ENCODE measurements at regions not wholly inside any gene's neighbourhood (a gene's known extent, or its start where the extent isn't known, plus 50 kb on each side); places are given as distances from the start of the nearest gene placed in this dataset.

DNA sequence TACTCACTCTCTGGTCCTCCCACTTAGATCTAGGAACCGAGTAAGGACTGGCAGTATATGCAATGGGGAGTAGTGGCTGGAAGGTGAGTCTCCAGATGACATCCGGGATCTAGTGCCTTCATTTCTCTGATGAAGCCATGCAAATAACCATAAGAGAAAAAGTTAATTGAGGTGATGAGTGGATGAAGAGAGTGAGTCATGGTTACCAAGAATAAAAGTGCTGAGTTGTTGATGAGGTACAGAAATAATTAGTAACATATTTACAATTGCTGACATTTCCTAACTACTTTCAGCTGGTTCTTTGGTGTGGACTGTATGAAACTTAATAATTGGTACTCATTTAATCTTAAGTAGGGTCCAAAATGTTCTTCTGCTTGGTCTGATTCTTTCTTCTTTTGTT lies 146.7 kb upstream of the PITX2 start:
- TF ChIP-seq ZNF274 (IDR thresholded peaks at IDR 0.05; ENCODE audit: low read depth, low read length), result no peak
- DNase-seq (ENCODE audit: low read depth, low spot score), result no peak
- no peak overlapping the region for H3K4me3 ChIP-seq (ENCODE audit: insufficient read length, low read depth)

DNA sequence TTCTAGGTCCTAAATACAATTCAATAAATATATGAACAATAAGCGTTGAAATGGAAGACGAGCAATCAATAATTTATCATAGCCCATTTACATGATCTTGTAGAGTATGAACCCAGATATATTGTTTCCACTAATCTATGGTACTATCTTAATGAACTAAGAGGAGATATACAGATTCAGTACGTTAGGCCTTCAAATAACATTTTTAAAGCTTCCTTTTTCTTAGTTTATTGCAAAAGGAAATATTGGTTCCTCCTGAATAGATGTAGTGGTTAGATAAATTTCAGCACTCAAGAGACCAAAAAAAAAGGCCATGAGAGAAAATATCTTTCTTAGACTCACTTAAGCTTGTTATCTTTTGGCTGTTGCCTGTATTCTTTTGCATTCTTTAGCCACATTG lies 147.5 kb upstream of the PITX2 start:
- Histone ChIP-seq H3K9ac (ENCODE audit: insufficient read length, low read depth) (no peak overlapping the region), H3K9me3 (ENCODE audit: insufficient read depth, low read length) (no peaks in the 10 kb centered on the region), H3K4me1 (ENCODE audit: insufficient read depth, insufficient read length) (no peaks in the 10 kb centered on the region), H3K4me3 (ENCODE audit: insufficient read length, low read depth) (no peak overlapping the region), H3K27me3 (ENCODE audit: insufficient read depth, insufficient read length) (no peaks in the 10 kb centered on the region), H3K36me3 (ENCODE audit: insufficient read depth, insufficient read length, low read length) (no peaks in the 10 kb centered on the region)
- TF ChIP-seq SUZ12 (IDR thresholded peaks at IDR 0.05; ENCODE audit: extremely low read depth, insufficient read depth, insufficient read length) (no peak), ZNF274 (IDR thresholded peaks at IDR 0.05; ENCODE audit: low read depth, low read length) (no peak), YY1 (IDR thresholded peaks at IDR 0.05; ENCODE audit: insufficient read depth, insufficient read length) (no peak)
- DNase-seq (ENCODE audit: low read depth, low spot score), result no peak

More for the DNA sequence above, 146.7 kb upstream of the PITX2 start:
- Histone ChIP-seq H3K9ac (ENCODE audit: insufficient read length, low read depth) (no peak overlapping the region), H3K9me3 (ENCODE audit: insufficient read depth, low read length) (no peaks in the 10 kb centered on the region), H3K27me3 (ENCODE audit: insufficient read depth, insufficient read length) (no peaks in the 10 kb centered on the region), H3K36me3 (ENCODE audit: insufficient read depth, insufficient read length, low read length) (no peaks in the 10 kb centered on the region), H3K4me1 (ENCODE audit: insufficient read depth, insufficient read length) (no peaks in the 10 kb centered on the region)

DNA sequence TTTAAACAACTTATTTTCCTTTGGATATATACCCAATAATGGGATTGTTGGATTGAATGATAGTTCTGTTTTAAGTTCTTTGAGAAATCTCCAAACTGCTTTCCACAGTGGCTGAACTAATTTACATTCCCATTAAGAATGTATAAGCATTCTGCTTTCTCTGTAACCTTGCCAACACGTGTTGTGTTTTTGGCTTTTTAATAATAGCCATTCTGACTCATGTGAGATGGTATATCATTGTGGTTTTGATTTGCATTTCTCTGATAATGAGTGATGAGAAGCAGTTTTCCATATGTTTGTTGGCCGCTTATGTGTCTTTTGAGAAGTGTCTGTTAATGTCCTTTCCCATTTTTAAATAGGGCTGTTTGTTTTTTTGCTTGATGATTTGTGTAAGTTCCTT lies 155.6 kb upstream of the PITX2 start:
- H3K4me3 ChIP-seq (ENCODE audit: insufficient read length, low read depth), result no peak overlapping the region
- DNase-seq (ENCODE audit: low read depth, low spot score), result no peak
- no peaks in the 10 kb centered on the region for H3K36me3 ChIP-seq (ENCODE audit: insufficient read depth, insufficient read length, low read length)
- TF ChIP-seq SUZ12 (IDR thresholded peaks at IDR 0.05; ENCODE audit: extremely low read depth, insufficient read depth, insufficient read length) (no peak), YY1 (IDR thresholded peaks at IDR 0.05; ENCODE audit: insufficient read depth, insufficient read length) (no peak), ZNF274 (IDR thresholded peaks at IDR 0.05; ENCODE audit: low read depth, low read length) (no peak)
- H3K9ac ChIP-seq (ENCODE audit: insufficient read length, low read depth), result no peak overlapping the region
- H3K4me1 ChIP-seq (ENCODE audit: insufficient read depth, insufficient read length), result no peaks in the 10 kb centered on the region
- no peaks in the 10 kb centered on the region for H3K9me3 ChIP-seq (ENCODE audit: insufficient read depth, low read length)
- H3K27me3 ChIP-seq (ENCODE audit: insufficient read depth, insufficient read length), result no peaks in the 10 kb centered on the region

DNA sequence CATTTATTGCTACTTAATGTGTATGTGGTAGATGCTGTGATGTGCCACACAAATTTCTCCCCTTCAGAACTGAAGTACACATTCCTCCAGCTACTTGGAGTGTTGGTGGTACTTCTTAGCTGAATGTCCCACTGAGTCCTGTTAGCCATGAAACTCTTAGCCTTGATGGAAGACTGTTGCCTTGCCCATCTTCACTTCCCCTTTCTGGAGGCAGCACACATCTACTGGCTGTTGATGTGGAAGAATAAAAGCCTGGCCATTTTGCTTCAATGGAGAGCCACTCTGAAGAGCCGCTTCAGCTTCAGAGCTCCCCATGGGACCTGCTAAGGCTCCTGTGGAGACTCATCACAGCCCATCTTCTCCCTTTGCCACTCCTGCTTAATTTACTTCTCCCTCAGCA lies 157.7 kb upstream of the PITX2 start:
- H3K4me1 ChIP-seq (ENCODE audit: insufficient read depth, insufficient read length), result no peaks in the 10 kb centered on the region
- H3K9me3 ChIP-seq (ENCODE audit: insufficient read depth, low read length), result no peaks in the 10 kb centered on the region
- no peaks in the 10 kb centered on the region for H3K27me3 ChIP-seq (ENCODE audit: insufficient read depth, insufficient read length)
- no peaks in the 10 kb centered on the region for H3K36me3 ChIP-seq (ENCODE audit: insufficient read depth, insufficient read length, low read length)
- no peak for DNase-seq (ENCODE audit: low read depth, low spot score)
- no peak overlapping the region for H3K9ac ChIP-seq (ENCODE audit: insufficient read length, low read depth)
- TF ChIP-seq YY1 (IDR thresholded peaks at IDR 0.05; ENCODE audit: insufficient read depth, insufficient read length), result no peak
- TF ChIP-seq SUZ12 (IDR thresholded peaks at IDR 0.05; ENCODE audit: extremely low read depth, insufficient read depth, insufficient read length), result no peak
- TF ChIP-seq ZNF274 (IDR thresholded peaks at IDR 0.05; ENCODE audit: low read depth, low read length), result no peak
- H3K4me3 ChIP-seq (ENCODE audit: insufficient read length, low read depth), result no peak overlapping the region

DNA sequence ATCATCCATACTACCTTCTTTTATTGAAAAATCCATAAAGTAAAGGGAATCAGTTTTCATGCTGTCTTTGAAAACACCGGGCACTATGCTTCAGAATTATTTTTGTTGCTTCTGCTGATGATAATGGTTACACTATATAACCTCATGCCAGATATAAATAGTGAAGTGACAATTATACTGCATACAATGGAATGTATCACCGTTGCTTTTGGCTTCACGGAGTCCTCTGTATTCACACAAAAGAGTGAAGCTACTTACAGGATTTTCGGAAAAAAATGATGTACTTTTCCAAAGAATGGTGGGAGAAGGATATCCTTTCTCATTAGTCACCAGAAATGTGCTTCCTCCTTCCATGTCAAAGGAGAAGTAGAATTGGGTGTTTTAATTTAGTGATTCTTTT lies 159.1 kb upstream of the PITX2 start:
- DNase-seq (ENCODE audit: low read depth, low spot score), result no peak
- Histone ChIP-seq H3K36me3 (ENCODE audit: insufficient read depth, insufficient read length, low read length) (no peaks in the 10 kb centered on the region), H3K9me3 (ENCODE audit: insufficient read depth, low read length) (no peaks in the 10 kb centered on the region), H3K4me3 (ENCODE audit: insufficient read length, low read depth) (no peak overlapping the region), H3K9ac (ENCODE audit: insufficient read length, low read depth) (no peak overlapping the region), H3K27me3 (ENCODE audit: insufficient read depth, insufficient read length) (no peaks in the 10 kb centered on the region), H3K4me1 (ENCODE audit: insufficient read depth, insufficient read length) (no peaks in the 10 kb centered on the region)
- TF ChIP-seq YY1 (IDR thresholded peaks at IDR 0.05; ENCODE audit: insufficient read depth, insufficient read length) (no peak), SUZ12 (IDR thresholded peaks at IDR 0.05; ENCODE audit: extremely low read depth, insufficient read depth, insufficient read length) (no peak), ZNF274 (IDR thresholded peaks at IDR 0.05; ENCODE audit: low read depth, low read length) (no peak)

DNA sequence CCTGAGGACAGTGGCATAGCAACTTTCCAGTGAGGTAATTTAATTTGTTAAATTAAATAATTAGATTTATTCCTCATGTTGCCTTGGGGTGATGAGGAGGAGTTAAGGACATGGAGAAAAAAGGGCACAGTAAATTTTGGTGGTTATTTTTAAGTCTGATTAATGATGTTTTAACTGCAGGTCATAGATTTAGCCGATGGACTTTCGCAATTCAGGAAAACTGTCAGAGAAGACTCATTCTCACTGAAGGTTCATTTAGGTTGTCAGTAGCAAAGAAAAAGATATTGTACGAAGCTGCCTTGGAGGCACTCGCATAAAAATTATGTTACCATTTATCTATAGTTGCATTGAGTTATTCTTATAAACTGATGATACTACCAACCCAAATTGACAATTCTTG lies 164.2 kb upstream of the PITX2 start:
- no peaks in the 10 kb centered on the region for H3K36me3 ChIP-seq (ENCODE audit: insufficient read depth, insufficient read length, low read length)
- H3K9ac ChIP-seq (ENCODE audit: insufficient read length, low read depth), result no peak overlapping the region
- no peak for DNase-seq (ENCODE audit: low read depth, low spot score)
- TF ChIP-seq SUZ12 (IDR thresholded peaks at IDR 0.05; ENCODE audit: extremely low read depth, insufficient read depth, insufficient read length) (no peak), ZNF274 (IDR thresholded peaks at IDR 0.05; ENCODE audit: low read depth, low read length) (no peak), YY1 (IDR thresholded peaks at IDR 0.05; ENCODE audit: insufficient read depth, insufficient read length) (no peak)
- no peak overlapping the region for H3K4me3 ChIP-seq (ENCODE audit: insufficient read length, low read depth)
- no peaks in the 10 kb centered on the region for H3K4me1 ChIP-seq (ENCODE audit: insufficient read depth, insufficient read length)
- no peaks in the 10 kb centered on the region for H3K9me3 ChIP-seq (ENCODE audit: insufficient read depth, low read length)
- H3K27me3 ChIP-seq (ENCODE audit: insufficient read depth, insufficient read length), result no peaks in the 10 kb centered on the region

DNA sequence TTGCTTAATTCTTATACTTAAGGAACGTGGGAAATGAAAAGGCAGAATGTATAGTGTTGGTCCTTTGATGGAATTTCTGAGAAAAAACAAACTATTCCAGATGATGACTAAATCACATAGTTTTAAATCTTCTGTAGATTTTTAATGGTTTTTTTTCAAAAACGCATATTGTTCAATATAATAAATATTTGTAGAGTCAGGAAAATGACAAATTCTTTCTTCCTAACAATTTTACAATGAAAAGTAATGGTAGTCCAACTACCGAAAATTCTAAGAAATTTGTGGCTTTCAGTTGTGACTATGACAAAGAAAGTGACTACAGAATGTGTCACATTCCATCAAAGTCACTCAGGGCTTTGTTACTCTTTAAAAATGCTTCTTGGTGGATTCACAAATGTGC lies 164.8 kb upstream of the PITX2 start:
- no peaks in the 10 kb centered on the region for H3K4me1 ChIP-seq (ENCODE audit: insufficient read depth, insufficient read length)
- H3K9me3 ChIP-seq (ENCODE audit: insufficient read depth, low read length), result no peaks in the 10 kb centered on the region
- no peak for DNase-seq (ENCODE audit: low read depth, low spot score)
- no peak overlapping the region for H3K9ac ChIP-seq (ENCODE audit: insufficient read length, low read depth)
- TF ChIP-seq YY1 (IDR thresholded peaks at IDR 0.05; ENCODE audit: insufficient read depth, insufficient read length), result no peak
- TF ChIP-seq SUZ12 (IDR thresholded peaks at IDR 0.05; ENCODE audit: extremely low read depth, insufficient read depth, insufficient read length), result no peak
- no peak for TF ChIP-seq ZNF274 (IDR thresholded peaks at IDR 0.05; ENCODE audit: low read depth, low read length)
- no peaks in the 10 kb centered on the region for H3K36me3 ChIP-seq (ENCODE audit: insufficient read depth, insufficient read length, low read length)
- H3K27me3 ChIP-seq (ENCODE audit: insufficient read depth, insufficient read length), result no peaks in the 10 kb centered on the region
- no peak overlapping the region for H3K4me3 ChIP-seq (ENCODE audit: insufficient read length, low read depth)

DNA sequence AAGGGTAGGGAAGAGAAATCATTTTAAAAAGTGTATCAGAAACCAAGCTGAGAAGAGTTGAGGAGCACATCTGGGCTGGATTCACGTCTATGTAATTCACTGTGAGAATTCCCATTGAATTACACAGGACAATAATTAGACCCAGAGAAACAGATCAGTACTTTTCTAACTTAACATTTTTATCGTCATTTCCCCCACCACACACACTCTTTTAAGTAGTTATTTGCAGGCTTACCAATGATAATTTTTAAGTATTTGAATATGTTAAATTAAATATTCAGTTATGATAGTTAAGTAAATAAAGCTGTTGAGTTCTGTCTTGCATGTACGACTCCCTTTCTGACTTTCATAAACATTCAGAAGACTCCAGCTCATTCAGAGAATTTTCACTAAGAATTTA lies 165.4 kb upstream of the PITX2 start:
- Histone ChIP-seq H3K9ac (ENCODE audit: insufficient read length, low read depth) (no peak overlapping the region), H3K9me3 (ENCODE audit: insufficient read depth, low read length) (no peaks in the 10 kb centered on the region), H3K36me3 (ENCODE audit: insufficient read depth, insufficient read length, low read length) (no peaks in the 10 kb centered on the region), H3K4me1 (ENCODE audit: insufficient read depth, insufficient read length) (no peaks in the 10 kb centered on the region), H3K27me3 (ENCODE audit: insufficient read depth, insufficient read length) (no peaks in the 10 kb centered on the region), H3K4me3 (ENCODE audit: insufficient read length, low read depth) (no peak overlapping the region)
- TF ChIP-seq SUZ12 (IDR thresholded peaks at IDR 0.05; ENCODE audit: extremely low read depth, insufficient read depth, insufficient read length), result no peak
- no peak for TF ChIP-seq ZNF274 (IDR thresholded peaks at IDR 0.05; ENCODE audit: low read depth, low read length)
- TF ChIP-seq YY1 (IDR thresholded peaks at IDR 0.05; ENCODE audit: insufficient read depth, insufficient read length), result no peak
- DNase-seq (ENCODE audit: low read depth, low spot score), result no peak

Data from NT2/D1 (cell line).